ENCODE measurements at regions not wholly inside any gene's neighbourhood (a gene's known extent, or its start where the extent isn't known, plus 50 kb on each side); places are given as distances from the start of the nearest gene placed in this dataset.

- TF ChIP-seq CTCF (conservative IDR thresholded peaks at IDR 0.05; ENCODE audit: low read depth in 2 of 2), result no peak
These were observed 246.4 kb upstream of the AMIGO2 start (continued) for GRCh38 chr12:47326190-47326589.

- Mint-ChIP-seq H3K4me3 (no peak overlapping the region), H3K27ac (no peak overlapping the region), H3K4me1 (no peaks in the 10 kb centered on the region), H3K27me3 (ENCODE audit: insufficient read depth, low read depth, poor library complexity) (no peaks in the 10 kb centered on the region), H3K36me3 (ENCODE audit: low read depth) (no peaks in the 10 kb centered on the region), H3K9me3 (no peaks in the 10 kb centered on the region; the same call in 2 of the 3 replicates)
- no peaks in the 10 kb centered on the region for H3K4me1 ChIP-seq (ENCODE audit: insufficient read depth)
- no peak for DNase-seq (ENCODE audit: low spot score)
- no peaks in the 10 kb centered on the region for H3K36me3 ChIP-seq (ENCODE audit: insufficient read depth)
- H3K79me2 ChIP-seq (replicated peaks; ENCODE audit: insufficient read depth), result no peaks in the 10 kb centered on the region
- no peak for ATAC-seq
- H3K4me3 ChIP-seq, result no peak overlapping the region
- TF ChIP-seq ZNF114 (CRISPR knock-in tag; IDR thresholded peaks at IDR 0.05), result no peak
- no peak overlapping the region for H2AFZ ChIP-seq
- H4K20me1 ChIP-seq (replicated peaks; ENCODE audit: insufficient read depth), result no peaks in the 10 kb centered on the region
- H3K27me3 ChIP-seq (ENCODE audit: insufficient read depth), result no peaks in the 10 kb centered on the region
- H3K27ac ChIP-seq (ENCODE audit: low read depth), result no peak overlapping the region
- no peak overlapping the region for H3K4me2 ChIP-seq
- H3K9me2 ChIP-seq (ENCODE audit: insufficient read depth), result 0 out of 2 replicates have a peak, but pooled peaks cover 8% of the 10 kb centered on the region
- H3F3A ChIP-seq (replicated peaks; ENCODE audit: low read depth), result no peaks in the 10 kb centered on the region
These were observed 244.0 kb upstream of the AMIGO2 start for GRCh38 chr12:47323802-47324201.

GRCh38 chr12:47321436-47321835, 241.7 kb upstream of the AMIGO2 start:
- no peaks in the 10 kb centered on the region for H3K27me3 Mint-ChIP-seq (ENCODE audit: insufficient read depth, low read depth, poor library complexity)
- no peak overlapping the region for H3K27ac Mint-ChIP-seq
- Histone ChIP-seq H3K36me3 (ENCODE audit: insufficient read depth) (no peaks in the 10 kb centered on the region), H3F3A (replicated peaks; ENCODE audit: low read depth) (no peaks in the 10 kb centered on the region), H4K20me1 (replicated peaks; ENCODE audit: insufficient read depth) (no peaks in the 10 kb centered on the region), H3K4me1 (ENCODE audit: insufficient read depth) (no peaks in the 10 kb centered on the region), H3K79me2 (replicated peaks; ENCODE audit: insufficient read depth) (no peaks in the 10 kb centered on the region), H3K27ac (ENCODE audit: low read depth) (no peak overlapping the region), H3K9me2 (ENCODE audit: insufficient read depth) (0 out of 2 replicates have a peak, but pooled peaks cover 8% of the 10 kb centered on the region), H3K27me3 (ENCODE audit: insufficient read depth) (no peaks in the 10 kb centered on the region), H3K4me3 (no peak overlapping the region), H2AFZ (no peak overlapping the region), H3K4me2 (no peak overlapping the region)
- no peaks in the 10 kb centered on the region for H3K36me3 Mint-ChIP-seq (ENCODE audit: low read depth)
- ATAC-seq, result no peak
- no peaks in the 10 kb centered on the region; the same call in 2 of the 3 replicates for H3K9me3 Mint-ChIP-seq
- no peak overlapping the region for H3K4me3 Mint-ChIP-seq
- no peak for DNase-seq (ENCODE audit: low spot score)
- no peaks in the 10 kb centered on the region for H3K4me1 Mint-ChIP-seq
- TF ChIP-seq ZNF331 (CRISPR knock-in tag; IDR thresholded peaks at IDR 0.05; ENCODE audit: low read depth) (no peak), ZNF462 (CRISPR knock-in tag; IDR thresholded peaks at IDR 0.05) (no peak), JUNB (IDR thresholded peaks at IDR 0.05; ENCODE audit: unreplicated experiment) (no peak), EZH2 (IDR thresholded peaks at IDR 0.05; ENCODE audit: low read depth, unreplicated experiment) (no peak), REST (IDR thresholded peaks at IDR 0.05; ENCODE audit: unreplicated experiment) (no peak), NANOG (IDR thresholded peaks at IDR 0.05; ENCODE audit: borderline replicate concordance) (no peak)

Measured in GM23338 (cell line).